ENCODE measurements at regions not wholly inside any gene's neighbourhood (a gene's known extent, or its start where the extent isn't known, plus 50 kb on each side); places are given as distances from the start of the nearest gene placed in this dataset.

GRCh38 chr2:100662866-100663265 lies 100.1 kb downstream of the PDCL3 start:
- Histone ChIP-seq H3F3A (ENCODE audit: low read depth) (no peaks in the 10 kb centered on the region), H3K9ac (no peak overlapping the region), H2AFZ (replicated peaks) (no peak overlapping the region), H3K4me2 (no peak overlapping the region), H3K36me3 (no peaks in the 10 kb centered on the region), H4K20me1 (ENCODE audit: low read depth) (no peaks in the 10 kb centered on the region), H3K27me3 (no peaks in the 10 kb centered on the region), H3K9me3 (ENCODE audit: low read depth) (no peaks in the 10 kb centered on the region), H3K27ac (no peak overlapping the region), H3K79me2 (ENCODE audit: low read depth) (no peaks in the 10 kb centered on the region), H3K4me1 (no peaks in the 10 kb centered on the region), H3K4me3 (no peak overlapping the region)
- TF ChIP-seq EZH2phosphoT487 (IDR thresholded peaks at IDR 0.05) (no peak), EZH2 (IDR thresholded peaks at IDR 0.05) (no peak), CTCF (IDR thresholded peaks at IDR 0.05) (no peak)
- Mint-ChIP-seq H3K36me3 (no peaks in the 10 kb centered on the region), H3K9me3 (peaks cover 3% of the 10 kb centered on the region), H3K4me1 (no peaks in the 10 kb centered on the region), H3K27ac (no peak overlapping the region), H3K27me3 (ENCODE audit: insufficient read depth, low read depth) (peaks cover 7% of the 10 kb centered on the region), H3K4me3 (no peak overlapping the region)
- DNase-seq (ENCODE audit: low spot score) = no peak

- Mint-ChIP-seq H3K27ac (no peak overlapping the region), H3K27me3 (ENCODE audit: insufficient read depth, low read depth) (peaks cover 9% of the 10 kb centered on the region), H3K4me3 (no peak overlapping the region), H3K9me3 (peaks cover 3% of the 10 kb centered on the region), H3K4me1 (no peaks in the 10 kb centered on the region), H3K36me3 (no peaks in the 10 kb centered on the region)
- no peak overlapping the region for H3K4me2 ChIP-seq
- no peak overlapping the region for H3K4me3 ChIP-seq
- no peak overlapping the region for H3K27ac ChIP-seq
- no peaks in the 10 kb centered on the region for H3K36me3 ChIP-seq
- H3K27me3 ChIP-seq = no peaks in the 10 kb centered on the region
- H3K4me1 ChIP-seq = no peaks in the 10 kb centered on the region
- TF ChIP-seq EZH2phosphoT487 (IDR thresholded peaks at IDR 0.05) (no peak), CTCF (IDR thresholded peaks at IDR 0.05) (no peak), EZH2 (IDR thresholded peaks at IDR 0.05) (no peak)
- no peak for DNase-seq (ENCODE audit: low spot score)
- no peaks in the 10 kb centered on the region for H4K20me1 ChIP-seq (ENCODE audit: low read depth)
- H3K9ac ChIP-seq = no peak overlapping the region
- no peaks in the 10 kb centered on the region for H3K9me3 ChIP-seq (ENCODE audit: low read depth)
- H3K79me2 ChIP-seq (ENCODE audit: low read depth) = no peaks in the 10 kb centered on the region
- no peak overlapping the region for H2AFZ ChIP-seq (replicated peaks)
- no peaks in the 10 kb centered on the region for H3F3A ChIP-seq (ENCODE audit: low read depth)
Observed at GRCh38 chr2:100664021-100664755, 101.4 kb downstream of the PDCL3 start.

GRCh38 chr2:100664756-100665101 lies 101.9 kb downstream of the PDCL3 start:
- Histone ChIP-seq H3K27ac (no peak overlapping the region), H3K79me2 (ENCODE audit: low read depth) (no peaks in the 10 kb centered on the region), H3K4me3 (no peak overlapping the region), H4K20me1 (ENCODE audit: low read depth) (no peaks in the 10 kb centered on the region), H2AFZ (replicated peaks) (no peak overlapping the region), H3F3A (ENCODE audit: low read depth) (no peaks in the 10 kb centered on the region), H3K27me3 (no peaks in the 10 kb centered on the region), H3K36me3 (no peaks in the 10 kb centered on the region), H3K9ac (no peak overlapping the region), H3K9me3 (ENCODE audit: low read depth) (no peaks in the 10 kb centered on the region), H3K4me2 (no peak overlapping the region), H3K4me1 (no peaks in the 10 kb centered on the region)
- peaks cover 3% of the 10 kb centered on the region for H3K9me3 Mint-ChIP-seq
- no peak overlapping the region for H3K4me3 Mint-ChIP-seq
- no peaks in the 10 kb centered on the region for H3K4me1 Mint-ChIP-seq
- no peak for DNase-seq (ENCODE audit: low spot score)
- H3K27me3 Mint-ChIP-seq (ENCODE audit: insufficient read depth, low read depth) = peaks cover 9% of the 10 kb centered on the region
- H3K36me3 Mint-ChIP-seq = no peaks in the 10 kb centered on the region
- H3K27ac Mint-ChIP-seq = no peak overlapping the region
- TF ChIP-seq EZH2 (IDR thresholded peaks at IDR 0.05) = no peak
- no peak for TF ChIP-seq EZH2phosphoT487 (IDR thresholded peaks at IDR 0.05)
- TF ChIP-seq CTCF (IDR thresholded peaks at IDR 0.05) = no peak
